HepG2 (cell line): ENCODE measurements at regions not wholly inside any gene's neighbourhood (a gene's known extent, or its start where the extent isn't known, plus 50 kb on each side); places are given as distances from the start of the nearest gene placed in this dataset.

ENCODE experiments used
- ATAC-seq: fragments of 200-7000 bp; cut with Tn5 transposase; 3 replicates; pipeline ENCODE4 v1.9.1; 2020; ENCODE audit warnings: mild to moderate bottlenecking, moderate library complexity
- BruUV-seq: library from RNA; stranded (reverse); fragments of 400-500 nt; replicated peaks from 2 replicates; lab custom pipeline; 2021; lab: Mats Ljungman, UMichigan
- CTCF ChIA-PET: fragments of 300-600 bp; formaldehyde crosslinking; extraction: SDS; loops from one replicate; lab custom pipeline; 2021; ENCODE audit warnings: low total read pairs, inconsistent platforms, low intra/inter-chr PET ratio; lab: Yijun Ruan, JAX
- POLR2A ChIA-PET: fragments of 350-600 bp; sonication (Branson Sonifier 250); formaldehyde crosslinking; loops from one replicate; lab custom pipeline; 2020; ENCODE audit warnings: antibody characterized with exemption, inconsistent platforms; lab: Yijun Ruan, JAX
- DNase-seq: peaks from one replicate; pipeline ENCODE4 v3.0.0-alpha.2; 2015; ENCODE audit warnings: low spot score
- FAIRE-seq: peaks from 3 replicates; lab custom pipeline; 2011; peaks lifted over from hg19 to GRCh38; lab: Jason Lieb, UNC
- H2AFZ ChIP-seq: one replicate; pipeline ENCODE4 v1.6.1; 2011; ENCODE audit warnings: low read length, inconsistent platforms
- H3K27ac ChIP-seq: fragments of 300-600 bp; 3 replicates; pipeline ENCODE4 v1.8.0; 2011; ENCODE audit warnings: mixed run types, mild to moderate bottlenecking, mixed read lengths, low read length, inconsistent platforms; ENCODE audit not compliant: insufficient read depth; ENCODE audit errors: extremely low read length
- H3K27me3 ChIP-seq, 2 experiments: fragments of 200-600 bp in 1 of 2; 2 replicates in 1 of 2; 3 replicates in 1 of 2; pipeline versions ENCODE4 v1.6.0 to v1.8.0; 2011; ENCODE audit warnings: low read length in 2 of 2, mild to moderate bottlenecking in 2 of 2, moderate library complexity in 2 of 2, inconsistent platforms in 1 of 2; ENCODE audit not compliant: insufficient read depth in 2 of 2, control insufficient read depth in 1 of 2
- H3K36me3 ChIP-seq, 2 experiments: fragments of 200-600 bp in 1 of 2; replicated peaks in 1 of 2; 2 replicates in 1 of 2; 3 replicates in 1 of 2; pipeline versions ENCODE4 v1.5.1 to v1.8.0; 2011; ENCODE audit warnings: low read length in 2 of 2, inconsistent platforms in 1 of 2; ENCODE audit not compliant: insufficient read depth in 2 of 2, control insufficient read depth in 1 of 2
- H3K4me1 ChIP-seq: 2 replicates; pipeline ENCODE4 v1.5.1; 2012; ENCODE audit warnings: low read length, inconsistent platforms; ENCODE audit not compliant: insufficient read depth
- H3K4me2 ChIP-seq: 2 replicates; pipeline ENCODE4 v1.6.0; 2011; ENCODE audit warnings: low read depth, low read length, inconsistent platforms
- H3K4me3 ChIP-seq, 3 experiments: fragments of 200-600 bp in 1 of 3; sonication (generic), shearing (Covaris generic) in 1 of 3; replicated peaks in 1 of 3; 2 replicates each; pipeline ENCODE4 v1.5.1; 2011 to 2016; ENCODE audit warnings: low read length in 3 of 3, inconsistent platforms in 2 of 3, low read depth in 2 of 3, mild to moderate bottlenecking in 2 of 3, control low read depth in 1 of 3, mixed read lengths in 1 of 3; ENCODE audit not compliant: insufficient read depth in 1 of 3
- H3K79me2 ChIP-seq: one replicate; pipeline ENCODE4 v1.6.1; 2011; ENCODE audit warnings: low read length, inconsistent platforms; ENCODE audit not compliant: insufficient read depth
- H3K9ac ChIP-seq: 2 replicates; pipeline ENCODE4 v1.6.0; 2011; ENCODE audit warnings: mild to moderate bottlenecking, low read depth, low read length, inconsistent platforms; ENCODE audit not compliant: insufficient read depth
- H3K9me3 ChIP-seq: 2 replicates; pipeline ENCODE4 v1.5.1; 2012; ENCODE audit warnings: mild to moderate bottlenecking, low read length
- H4K20me1 ChIP-seq: 2 replicates; pipeline ENCODE4 v1.6.0; 2011; ENCODE audit warnings: inconsistent platforms, mild to moderate bottlenecking, low read length, moderate library complexity; ENCODE audit not compliant: insufficient read depth
- GATAD1 ChIP-seq: IDR thresholded peaks from 2 replicates; pipeline ENCODE4 v1.6.1; 2016; ENCODE audit warnings: missing genetic modification reagents, missing compliant biosample characterization
- KDM2A ChIP-seq: sonication (generic); formaldehyde crosslinking; IDR thresholded peaks from 2 replicates; pipeline ENCODE4 v1.4.0; 2020; ENCODE audit warnings: low read depth, missing genetic modification reagents, borderline replicate concordance
- MED8 ChIP-seq: sonication (generic); formaldehyde crosslinking; IDR thresholded peaks from 2 replicates; pipeline ENCODE4 v1.8.1; 2023; ENCODE audit warnings: mild to moderate bottlenecking, missing genetic modification reagents; ENCODE audit not compliant: insufficient replicate concordance
- ZNF556 ChIP-seq: sonication (generic); formaldehyde crosslinking; IDR thresholded peaks from 2 replicates; pipeline ENCODE4 v1.4.0; 2020; ENCODE audit warnings: mild to moderate bottlenecking, missing genetic modification reagents, borderline replicate concordance
- WGBS: methylation state at CpG from one replicate; pipeline ENCODE4 v1.1.6; 2017; ENCODE audit warnings: low lambda C conversion rate; 5-methylcytosine and 5-hydroxymethylcytosine counted together
- in situ Hi-C: cut with HindIII; loops from 2 replicates; pipeline ENCODE4 v1.10.0; 2017; ENCODE audit warnings: low pct_unique_long_range_greater_than_20kb; ENCODE audit not compliant: extremely low pct_ligation_motif_present
- intact Hi-C: fragments of 100-400 bp; cut with micrococcal nuclease; formaldehyde crosslinking; loops from one replicate; pipeline ENCODE4 v1.10.0; 2022; ENCODE audit not compliant: unreplicated experiment
- TF ChIP-seq, protein P1 (sequence below): sonication (generic); formaldehyde crosslinking; IDR thresholded peaks from 2 replicates; pipeline ENCODE4 v1.4.0; 2020; ENCODE audit warnings: mild to moderate bottlenecking, missing genetic modification reagents, borderline replicate concordance

DNA sequence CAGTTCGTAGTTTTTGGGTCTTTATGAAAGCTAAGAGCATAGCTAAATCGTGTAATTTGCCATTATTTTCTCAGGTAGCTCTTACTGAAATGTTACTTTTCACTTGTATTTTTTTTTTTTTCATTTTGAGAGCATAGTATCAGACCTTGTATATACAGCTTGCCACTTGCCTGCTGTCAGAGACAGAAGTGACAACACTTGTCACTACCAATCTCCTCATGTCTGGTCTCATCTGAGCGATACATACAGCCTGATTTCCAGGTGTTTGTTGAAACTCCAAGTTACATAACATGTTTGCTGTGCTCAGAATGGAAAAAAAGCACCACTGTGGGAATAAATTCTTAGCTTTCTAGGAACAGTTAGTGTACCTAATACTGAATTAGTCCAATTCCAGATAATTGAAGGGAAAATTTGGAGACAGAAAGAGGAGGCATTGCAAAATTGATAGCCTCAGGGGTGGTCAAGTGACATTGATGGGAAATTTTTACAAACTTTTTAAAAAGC, 621.4 kb upstream of the PKN2 start (continued):
- TF ChIP-seq, protein P1, sequence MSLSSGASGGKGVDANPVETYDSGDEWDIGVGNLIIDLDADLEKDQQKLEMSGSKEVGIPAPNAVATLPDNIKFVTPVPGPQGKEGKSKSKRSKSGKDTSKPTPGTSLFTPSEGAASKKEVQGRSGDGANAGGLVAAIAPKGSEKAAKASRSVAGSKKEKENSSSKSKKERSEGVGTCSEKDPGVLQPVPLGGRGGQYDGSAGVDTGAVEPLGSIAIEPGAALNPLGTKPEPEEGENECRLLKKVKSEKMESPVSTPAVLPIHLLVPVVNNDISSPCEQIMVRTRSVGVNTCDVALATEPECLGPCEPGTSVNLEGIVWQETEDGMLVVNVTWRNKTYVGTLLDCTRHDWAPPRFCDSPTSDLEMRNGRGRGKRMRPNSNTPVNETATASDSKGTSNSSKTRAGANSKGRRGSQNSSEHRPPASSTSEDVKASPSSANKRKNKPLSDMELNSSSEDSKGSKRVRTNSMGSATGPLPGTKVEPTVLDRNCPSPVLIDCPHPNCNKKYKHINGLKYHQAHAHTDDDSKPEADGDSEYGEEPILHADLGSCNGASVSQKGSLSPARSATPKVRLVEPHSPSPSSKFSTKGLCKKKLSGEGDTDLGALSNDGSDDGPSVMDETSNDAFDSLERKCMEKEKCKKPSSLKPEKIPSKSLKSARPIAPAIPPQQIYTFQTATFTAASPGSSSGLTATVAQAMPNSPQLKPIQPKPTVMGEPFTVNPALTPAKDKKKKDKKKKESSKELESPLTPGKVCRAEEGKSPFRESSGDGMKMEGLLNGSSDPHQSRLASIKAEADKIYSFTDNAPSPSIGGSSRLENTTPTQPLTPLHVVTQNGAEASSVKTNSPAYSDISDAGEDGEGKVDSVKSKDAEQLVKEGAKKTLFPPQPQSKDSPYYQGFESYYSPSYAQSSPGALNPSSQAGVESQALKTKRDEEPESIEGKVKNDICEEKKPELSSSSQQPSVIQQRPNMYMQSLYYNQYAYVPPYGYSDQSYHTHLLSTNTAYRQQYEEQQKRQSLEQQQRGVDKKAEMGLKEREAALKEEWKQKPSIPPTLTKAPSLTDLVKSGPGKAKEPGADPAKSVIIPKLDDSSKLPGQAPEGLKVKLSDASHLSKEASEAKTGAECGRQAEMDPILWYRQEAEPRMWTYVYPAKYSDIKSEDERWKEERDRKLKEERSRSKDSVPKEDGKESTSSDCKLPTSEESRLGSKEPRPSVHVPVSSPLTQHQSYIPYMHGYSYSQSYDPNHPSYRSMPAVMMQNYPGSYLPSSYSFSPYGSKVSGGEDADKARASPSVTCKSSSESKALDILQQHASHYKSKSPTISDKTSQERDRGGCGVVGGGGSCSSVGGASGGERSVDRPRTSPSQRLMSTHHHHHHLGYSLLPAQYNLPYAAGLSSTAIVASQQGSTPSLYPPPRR (CRISPR knock-in tag), result no peak
- TF ChIP-seq ZNF556 (CRISPR knock-in tag) (no peak), KDM2A (no peak)
- TF ChIP-seq, all 625 proteins: peak for 5

DNA sequence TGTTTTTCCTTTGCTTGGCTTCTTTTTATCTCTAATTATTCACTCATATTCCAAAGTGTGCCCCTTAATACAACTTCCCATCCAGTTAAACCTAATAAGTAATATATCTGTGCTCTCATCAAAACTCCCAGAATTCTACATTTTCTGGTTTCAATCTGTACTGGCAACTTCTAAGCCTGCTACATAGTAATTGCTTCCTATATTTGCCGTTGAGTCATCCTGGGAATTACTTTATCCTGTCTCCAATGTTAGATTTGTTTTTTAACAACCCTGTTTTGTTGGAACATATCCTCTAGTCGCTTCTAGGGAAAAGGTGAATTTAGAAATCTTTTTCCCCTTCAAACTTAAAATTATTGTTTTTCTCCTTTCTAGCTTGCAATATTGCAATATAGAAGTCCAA, 620.5 kb upstream of the PKN2 start:
- no peak overlapping the region for H2AFZ ChIP-seq
- FAIRE-seq (no peak), ATAC-seq (no peak), DNase-seq (no peak)
- intact Hi-C loops, result no loop called here
- no peaks in the 10 kb centered on the region for H3K79me2 ChIP-seq
- no peaks in the 10 kb centered on the region for H3K27me3 ChIP-seq
- TF ChIP-seq MED8 (CRISPR knock-in tag), result no peak
- no peak for TF ChIP-seq GATAD1 (CRISPR knock-in tag)
- H3K9ac ChIP-seq, result no peak overlapping the region
- no peak overlapping the region for H3K4me2 ChIP-seq
- ChIA-PET CTCF (no interaction called here), POLR2A (no interaction called here)
- no peaks in the 10 kb centered on the region for H3K4me1 ChIP-seq
- H3K36me3 ChIP-seq, result no peaks in the 10 kb centered on the region
- H3K9me3 ChIP-seq, result no peaks in the 10 kb centered on the region
- H3K27ac ChIP-seq, result no peak overlapping the region
- no peaks in the 10 kb centered on the region for H4K20me1 ChIP-seq
- 13% methylated on average over 2 of the region's 2 CpGs for WGBS
- in situ Hi-C loops, result no loop called here
- BruUV-seq, result no TSS peak
- no peak overlapping the region for H3K4me3 ChIP-seq
